SK-N-SH (cell line): ENCODE measurements at regions not wholly inside any gene's neighbourhood (a gene's known extent, or its start where the extent isn't known, plus 50 kb on each side); places are given as distances from the start of the nearest gene placed in this dataset.

Experiments
- CHD2 ChIP-seq: fragments of 150-350 bp; IDR thresholded peaks from 2 replicates; pipeline ENCODE4 v1.6.1; 2018; ENCODE audit warnings: low read length; ENCODE audit not compliant: partially characterized antibody
- CTCF ChIP-seq: fragments of 200-600 bp; sonication (generic); IDR thresholded peaks from 2 replicates; pipeline ENCODE4 v1.6.1; 2017; ENCODE audit warnings: antibody characterized with exemption, mild to moderate bottlenecking, moderate library complexity
- EZH2phosphoT487 ChIP-seq: fragments of 200-600 bp; sonication (generic); IDR thresholded peaks from 2 replicates; pipeline ENCODE4 v1.6.1; 2017; ENCODE audit warnings: low read depth, mixed run types, mild to moderate bottlenecking, antibody characterized with exemption, moderate library complexity, borderline replicate concordance
- IRF3 ChIP-seq: fragments of 150-350 bp; IDR thresholded peaks from 2 replicates; pipeline ENCODE4 v1.6.1; 2016; ENCODE audit warnings: mild to moderate bottlenecking, low read depth, low read length
- POLR2AphosphoS5 ChIP-seq: IDR thresholded peaks from 2 replicates; pipeline ENCODE4 v1.6.1; 2012; ENCODE audit warnings: low read depth, low read length
- RCOR1 ChIP-seq: fragments of 150-350 bp; IDR thresholded peaks from 2 replicates; pipeline ENCODE4 v1.6.1; 2017; ENCODE audit warnings: antibody characterized with exemption, low read length
- TAF1 ChIP-seq: IDR thresholded peaks from 2 replicates; pipeline ENCODE4 v1.6.1; 2012; ENCODE audit warnings: low read depth, mild to moderate bottlenecking, low read length, moderate library complexity, borderline replicate concordance
- YY1 ChIP-seq: IDR thresholded peaks from 2 replicates; pipeline ENCODE4 v1.4.0; 2012; ENCODE audit warnings: low read depth, mild to moderate bottlenecking

GRCh38 chr3:135513106-135514059, 452.1 kb upstream of the PPP2R3A start:
- no peak for TF ChIP-seq CTCF
- TF ChIP-seq IRF3 = no peak
- no peak for TF ChIP-seq YY1
- no peak for TF ChIP-seq CHD2
- no peak for TF ChIP-seq POLR2AphosphoS5
- no peak for TF ChIP-seq EZH2phosphoT487
- TF ChIP-seq RCOR1 = no peak
- no peak for TF ChIP-seq TAF1
